Fibroblast of villous mesenchyme (primary cell): ENCODE measurements at regions not wholly inside any gene's neighbourhood (a gene's known extent, or its start where the extent isn't known, plus 50 kb on each side); places are given as distances from the start of the nearest gene placed in this dataset.

Experiments used
- DNase-seq: peaks from one replicate; pipeline ENCODE4 v3.0.0-alpha.2; 2010; ENCODE audit warnings: low read depth
- H3K4me3 ChIP-seq: 2 replicates; pipeline ENCODE4 v1.5.1; 2011; ENCODE audit warnings: low read depth, mild to moderate bottlenecking, low read length
- TF ChIP-seq, protein P1 (sequence below): IDR thresholded peaks from 2 replicates; pipeline ENCODE4 v1.5.1; 2012; ENCODE audit warnings: low read depth, mild to moderate bottlenecking, low read length; ENCODE audit not compliant: insufficient read depth

DNA sequence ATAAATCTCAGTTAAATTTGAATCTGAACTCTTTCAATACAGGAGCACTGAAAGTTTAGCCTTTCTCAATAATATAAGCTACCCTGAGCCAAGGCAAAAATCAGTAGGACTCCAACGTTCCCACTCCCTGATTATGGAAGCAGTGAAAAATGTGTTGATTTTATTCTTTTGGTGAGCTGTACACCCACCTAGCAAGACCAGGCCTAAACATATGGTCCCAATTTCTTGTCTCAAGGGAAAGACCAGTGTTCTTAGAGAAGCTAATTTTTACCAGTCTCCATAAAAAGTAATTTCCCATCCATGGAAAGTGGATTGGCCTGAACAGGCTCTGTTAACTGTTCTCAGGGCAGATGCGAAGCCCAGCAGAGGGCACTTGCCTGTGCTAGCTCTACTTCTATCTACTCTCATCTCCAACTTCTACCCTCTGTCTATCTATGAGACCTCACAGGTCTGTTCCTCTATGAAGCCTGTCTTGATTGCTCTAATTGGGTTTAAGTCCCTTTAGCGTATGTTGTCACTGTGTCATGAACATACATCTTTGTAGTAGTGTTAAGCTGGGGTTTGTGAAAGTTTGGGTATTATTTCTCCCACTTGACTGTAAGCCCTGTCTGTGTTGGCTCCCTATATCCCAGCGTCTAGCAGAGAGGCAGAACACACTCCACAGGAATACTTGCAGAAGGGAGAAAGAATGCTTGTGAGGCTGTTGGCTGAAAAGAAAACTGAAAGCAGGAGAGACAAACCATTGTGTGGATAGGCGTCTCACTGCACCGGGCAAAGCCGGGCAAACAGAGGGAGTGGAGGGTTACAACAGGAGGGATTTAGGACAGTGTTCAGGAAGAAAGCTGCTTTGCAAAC is 167.1 kb upstream of the MAF start:
- DNase-seq = peak; percentile 57
- H3K4me3 ChIP-seq = peak overlapping the region; percentile 47
- TF ChIP-seq, protein P1, sequence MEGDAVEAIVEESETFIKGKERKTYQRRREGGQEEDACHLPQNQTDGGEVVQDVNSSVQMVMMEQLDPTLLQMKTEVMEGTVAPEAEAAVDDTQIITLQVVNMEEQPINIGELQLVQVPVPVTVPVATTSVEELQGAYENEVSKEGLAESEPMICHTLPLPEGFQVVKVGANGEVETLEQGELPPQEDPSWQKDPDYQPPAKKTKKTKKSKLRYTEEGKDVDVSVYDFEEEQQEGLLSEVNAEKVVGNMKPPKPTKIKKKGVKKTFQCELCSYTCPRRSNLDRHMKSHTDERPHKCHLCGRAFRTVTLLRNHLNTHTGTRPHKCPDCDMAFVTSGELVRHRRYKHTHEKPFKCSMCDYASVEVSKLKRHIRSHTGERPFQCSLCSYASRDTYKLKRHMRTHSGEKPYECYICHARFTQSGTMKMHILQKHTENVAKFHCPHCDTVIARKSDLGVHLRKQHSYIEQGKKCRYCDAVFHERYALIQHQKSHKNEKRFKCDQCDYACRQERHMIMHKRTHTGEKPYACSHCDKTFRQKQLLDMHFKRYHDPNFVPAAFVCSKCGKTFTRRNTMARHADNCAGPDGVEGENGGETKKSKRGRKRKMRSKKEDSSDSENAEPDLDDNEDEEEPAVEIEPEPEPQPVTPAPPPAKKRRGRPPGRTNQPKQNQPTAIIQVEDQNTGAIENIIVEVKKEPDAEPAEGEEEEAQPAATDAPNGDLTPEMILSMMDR = peak; percentile 47

DNA sequence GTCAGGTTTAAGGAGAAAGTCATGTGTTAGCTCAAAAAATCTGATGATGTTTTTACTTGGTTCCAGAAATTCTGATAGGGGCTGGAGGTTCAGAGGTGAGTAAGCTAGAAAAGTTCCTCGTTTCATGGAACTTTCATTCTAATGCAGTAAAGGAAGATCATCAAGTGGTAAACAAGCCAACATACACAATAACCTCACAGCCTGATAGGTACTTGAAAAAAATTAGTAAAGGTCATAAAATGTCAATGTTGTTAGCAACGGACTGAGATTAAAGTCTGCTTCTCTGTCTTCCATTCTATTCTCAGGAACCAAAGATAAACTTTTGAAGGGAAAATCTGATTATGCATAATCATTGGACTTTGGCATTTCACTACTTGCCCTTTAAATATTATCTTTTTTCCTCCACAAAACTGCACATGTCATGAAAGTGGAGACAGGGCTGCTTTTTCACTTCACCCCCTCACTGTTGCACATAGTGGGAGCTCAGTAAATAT is 165.4 kb upstream of the MAF start:
- DNase-seq = no peak
- no peak overlapping the region for H3K4me3 ChIP-seq
- TF ChIP-seq, protein P1 = no peak

DNA sequence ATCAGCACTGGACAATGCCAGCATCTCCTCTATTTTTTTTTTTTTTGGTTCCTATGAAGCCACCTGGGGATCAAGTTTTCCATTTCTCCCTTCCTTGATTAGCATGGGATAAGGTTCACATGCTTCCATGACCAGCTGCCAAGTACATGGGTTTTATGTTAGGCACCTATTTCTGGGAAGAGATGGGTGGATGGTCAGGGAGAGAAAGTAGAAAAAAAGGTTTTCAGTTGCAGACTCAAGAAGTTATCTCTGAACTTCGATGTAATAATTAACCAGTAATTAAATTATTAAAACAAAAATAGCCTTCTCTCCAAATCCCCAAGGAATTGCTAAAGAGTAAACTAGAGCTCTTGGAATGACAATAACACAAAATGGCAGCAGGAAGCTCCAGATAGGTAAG is 164.9 kb upstream of the MAF start:
- no peak overlapping the region for H3K4me3 ChIP-seq
- TF ChIP-seq, protein P1 = no peak
- no peak for DNase-seq

DNA sequence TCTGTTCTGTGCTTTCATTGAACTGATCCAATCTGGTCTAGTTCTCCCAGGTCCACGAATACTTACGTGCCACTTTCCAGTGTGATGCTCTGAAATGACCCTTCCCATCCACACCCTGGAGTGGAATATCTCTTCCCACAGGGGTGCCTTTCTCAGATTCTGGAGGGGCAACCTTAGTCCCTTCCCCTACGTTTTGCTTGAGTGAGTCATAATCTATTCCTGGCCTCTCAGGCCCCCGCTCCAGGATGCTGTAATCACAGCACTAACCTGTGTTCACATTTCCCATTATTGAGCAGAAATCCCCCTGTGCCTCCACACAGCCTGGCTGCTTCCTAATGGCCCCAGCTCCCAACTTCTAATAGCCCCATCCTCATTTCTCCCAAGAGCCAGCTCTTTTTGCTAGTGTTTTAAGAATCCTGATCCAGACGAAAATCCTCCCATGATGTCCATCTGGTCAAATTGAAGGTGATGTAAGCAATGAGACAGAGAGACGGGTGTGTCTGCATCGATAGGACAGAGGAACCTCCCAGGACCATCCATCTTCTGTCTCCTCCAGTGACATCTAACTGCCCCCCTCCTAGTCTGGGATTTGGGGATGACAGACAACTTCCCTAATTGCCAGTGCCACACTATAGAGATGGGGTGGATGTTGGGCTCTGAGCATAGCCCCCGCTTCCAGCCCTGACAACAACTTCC is 164.0 kb upstream of the MAF start:
- no peak overlapping the region for H3K4me3 ChIP-seq
- DNase-seq = no peak
- TF ChIP-seq, protein P1 = no peak

DNA sequence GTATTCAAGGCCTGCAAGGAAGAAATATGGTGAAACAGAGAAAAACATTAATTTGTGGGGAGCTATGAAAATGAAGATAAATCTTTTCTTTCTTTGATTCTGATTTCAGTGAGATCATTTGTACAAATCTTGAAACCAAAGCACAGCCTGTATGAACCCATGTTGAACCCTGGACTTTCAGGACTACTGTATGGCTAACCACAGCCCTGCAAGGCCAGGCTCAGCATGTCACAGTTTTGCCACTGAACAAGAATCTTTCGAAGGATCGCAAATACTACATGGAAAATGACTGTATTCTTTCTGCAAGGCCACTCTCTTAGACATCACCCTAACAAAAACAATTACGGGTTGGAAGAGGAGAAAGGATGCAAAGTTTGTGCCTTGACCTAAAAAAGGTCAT is 161.7 kb upstream of the MAF start:
- no peak overlapping the region for H3K4me3 ChIP-seq
- TF ChIP-seq, protein P1 = no peak
- DNase-seq = no peak

DNA sequence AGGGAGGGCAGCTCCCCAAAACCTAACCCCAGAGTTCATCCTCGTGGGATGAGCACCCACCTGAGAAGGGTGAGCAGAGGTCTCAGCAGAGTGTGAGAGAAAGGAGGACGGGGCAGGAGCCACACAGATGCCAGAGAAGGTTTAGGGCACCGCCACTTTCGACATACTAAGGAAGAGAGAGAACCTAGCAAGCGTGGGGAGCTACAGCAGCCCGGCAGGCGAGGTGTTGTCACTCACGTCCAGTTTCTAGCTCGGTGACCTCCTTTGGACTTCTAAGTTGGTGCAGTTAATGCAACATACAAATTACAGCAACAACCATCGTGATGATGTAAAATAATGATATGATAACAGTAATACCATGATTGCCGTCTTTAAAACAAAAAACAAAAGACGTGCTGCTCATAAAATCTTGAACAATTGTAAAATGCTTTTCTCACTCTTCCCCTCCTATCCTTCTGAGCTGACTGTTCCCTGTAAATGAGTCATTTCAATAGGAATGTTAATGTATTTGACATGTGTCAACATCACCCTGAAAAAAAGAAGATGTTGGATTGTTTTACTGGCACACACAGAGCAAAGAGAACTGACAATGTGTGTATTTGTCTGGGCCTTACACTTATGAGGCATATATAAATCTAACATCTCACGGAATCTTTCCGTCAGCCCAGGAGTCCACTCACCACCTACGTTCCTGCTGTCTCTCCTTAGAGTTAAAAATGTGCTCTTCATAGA is 158.2 kb upstream of the MAF start:
- no peak overlapping the region for H3K4me3 ChIP-seq
- no peak for DNase-seq
- TF ChIP-seq, protein P1 = no peak
